HEK293 (cell line): ENCODE measurements at regions not wholly inside any gene's neighbourhood (a gene's known extent, or its start where the extent isn't known, plus 50 kb on each side); places are given as distances from the start of the nearest gene placed in this dataset.

Source experiments
- CTCF ChIA-PET: fragments of 350-600 bp; formaldehyde crosslinking; extraction: SDS; loops from one replicate; lab custom pipeline; 2021; ENCODE audit warnings: antibody characterized with exemption; lab: Yijun Ruan, JAX
- POLR2A ChIA-PET: fragments of 300-600 bp; formaldehyde crosslinking; extraction: SDS; loops from one replicate; lab custom pipeline; 2020; ENCODE audit warnings: antibody characterized with exemption, inconsistent platforms; lab: Yijun Ruan, JAX
- H3K27ac ChIP-seq: fragments of 200-500 bp; sonication (Bioruptor generic); 2 replicates; pipeline ENCODE4 v1.5.1; 2014; ENCODE audit warnings: low read depth, low read length, control low read depth, inconsistent platforms; ENCODE audit errors: extremely low read depth
- H3K36me3 ChIP-seq, 2 experiments: fragments of 200-500 bp in 1 of 2; sonication (Bioruptor generic) in 1 of 2; 1 replicate in 1 of 2; 2 replicates in 1 of 2; pipeline ENCODE4 v1.5.1; 2014 to 2017; ENCODE audit warnings: inconsistent platforms in 2 of 2, low read length in 2 of 2; ENCODE audit not compliant: control insufficient read depth in 2 of 2, insufficient read depth in 1 of 2
- H3K4me1 ChIP-seq: fragments of 200-500 bp; sonication (Bioruptor generic); 2 replicates; pipeline ENCODE4 v1.5.1; 2014; ENCODE audit warnings: mild to moderate bottlenecking, low read length, inconsistent platforms; ENCODE audit not compliant: control insufficient read depth, insufficient read depth
- H3K4me3 ChIP-seq: 2 replicates; pipeline ENCODE4 v1.5.1; 2011; ENCODE audit warnings: low read depth, mild to moderate bottlenecking, control low read depth, low read length, moderate library complexity
- H3K9me3 ChIP-seq: fragments of 200-500 bp; sonication (Bioruptor generic); 2 replicates; pipeline ENCODE4 v1.5.1; 2014; ENCODE audit warnings: low read depth, low read length, inconsistent platforms; ENCODE audit not compliant: control insufficient read depth, insufficient read depth
- ATF2 ChIP-seq: fragments of 450-650 bp; formaldehyde crosslinking; IDR thresholded peaks from 2 replicates; pipeline ENCODE4 v1.5.1; 2016; ENCODE audit warnings: missing biosample characterization, missing genetic modification characterization, low read depth
- CTCF ChIP-seq: fragments of 450-650 bp; formaldehyde crosslinking; IDR thresholded peaks from 2 replicates; pipeline ENCODE4 v1.5.1; 2016; ENCODE audit warnings: missing biosample characterization, missing genetic modification characterization
- EGR2 ChIP-seq: fragments of 450-650 bp; formaldehyde crosslinking; IDR thresholded peaks from 2 replicates; pipeline ENCODE4 v1.5.1; 2016; ENCODE audit warnings: low read depth, missing biosample characterization, missing genetic modification characterization
- HOXD13 ChIP-seq: sonication (generic); formaldehyde crosslinking; IDR thresholded peaks from 2 replicates; pipeline ENCODE4 v1.8.0; 2022; ENCODE audit warnings: missing genetic modification reagents, borderline replicate concordance
- KLF10 ChIP-seq: fragments of 450-650 bp; IDR thresholded peaks from 2 replicates; pipeline ENCODE4 v1.5.1; 2018; ENCODE audit warnings: missing biosample characterization, mild to moderate bottlenecking, missing genetic modification characterization
- KLF9 ChIP-seq: fragments of 450-650 bp; formaldehyde crosslinking; IDR thresholded peaks from 2 replicates; pipeline ENCODE4 v1.5.1; 2016; ENCODE audit warnings: missing biosample characterization, missing genetic modification characterization, low read depth
- SETDB1 ChIP-seq: IDR thresholded peaks from one replicate; pipeline ENCODE4 v1.6.1; 2017; ENCODE audit warnings: mild to moderate bottlenecking, low read length, moderate library complexity, mixed read lengths; ENCODE audit not compliant: insufficient read length
- SP3 ChIP-seq: fragments of 450-650 bp; formaldehyde crosslinking; IDR thresholded peaks from 2 replicates; pipeline ENCODE4 v1.5.1; 2016; ENCODE audit warnings: missing biosample characterization, missing genetic modification characterization
- TCF7L2 ChIP-seq: IDR thresholded peaks from 2 replicates; pipeline ENCODE4 v1.6.1; 2011; ENCODE audit warnings: low read depth, mild to moderate bottlenecking, inconsistent platforms, low read length, moderate library complexity, borderline replicate concordance
- ZBTB21 ChIP-seq: fragments of 450-650 bp; formaldehyde crosslinking; IDR thresholded peaks from 2 replicates; pipeline ENCODE4 v1.5.1; 2017; ENCODE audit warnings: missing biosample characterization, missing genetic modification characterization
- ZEB2 ChIP-seq: fragments of 450-650 bp; formaldehyde crosslinking; IDR thresholded peaks from 2 replicates; pipeline ENCODE4 v1.5.1; 2016; ENCODE audit warnings: missing biosample characterization, missing genetic modification characterization
- ZNF121 ChIP-seq: fragments of 450-650 bp; formaldehyde crosslinking; IDR thresholded peaks from 2 replicates; pipeline ENCODE4 v1.5.1; 2016; ENCODE audit warnings: missing biosample characterization, missing genetic modification characterization
- ZNF19 ChIP-seq: fragments of 450-650 bp; formaldehyde crosslinking; IDR thresholded peaks from 2 replicates; pipeline ENCODE4; 2016; ENCODE audit warnings: missing biosample characterization, missing genetic modification characterization, low read depth
- ZNF202 ChIP-seq: fragments of 450-650 bp; formaldehyde crosslinking; IDR thresholded peaks from 2 replicates; pipeline ENCODE4 v1.5.1; 2016; ENCODE audit warnings: missing biosample characterization, missing genetic modification characterization, borderline replicate concordance
- ZNF548 ChIP-seq: fragments of 450-650 bp; formaldehyde crosslinking; IDR thresholded peaks from 2 replicates; pipeline ENCODE4 v1.5.1; 2016; ENCODE audit warnings: missing biosample characterization, missing genetic modification characterization
- ZNF549 ChIP-seq: fragments of 450-650 bp; IDR thresholded peaks from 2 replicates; pipeline ENCODE4 v1.5.1; 2018; ENCODE audit warnings: missing biosample characterization, missing genetic modification characterization, mild to moderate bottlenecking, inconsistent platforms, moderate library complexity
- ZNF624 ChIP-seq: fragments of 450-650 bp; formaldehyde crosslinking; IDR thresholded peaks from 2 replicates; pipeline ENCODE4 v1.5.1; 2017; ENCODE audit warnings: missing biosample characterization, missing genetic modification characterization
- ZNF629 ChIP-seq: fragments of 450-650 bp; formaldehyde crosslinking; IDR thresholded peaks from 2 replicates; pipeline ENCODE4 v1.5.1; 2017; ENCODE audit warnings: missing biosample characterization, missing genetic modification characterization
- ZNF658 ChIP-seq: fragments of 450-650 bp; formaldehyde crosslinking; IDR thresholded peaks from 2 replicates; pipeline ENCODE4; 2016; ENCODE audit warnings: missing biosample characterization, missing genetic modification characterization
- ZNF664 ChIP-seq: fragments of 450-650 bp; formaldehyde crosslinking; IDR thresholded peaks from 2 replicates; pipeline ENCODE4 v1.5.1; 2016; ENCODE audit warnings: missing biosample characterization, missing genetic modification characterization
- ZNF701 ChIP-seq: fragments of 450-650 bp; formaldehyde crosslinking; IDR thresholded peaks from 2 replicates; pipeline ENCODE4 v1.5.1; 2016; ENCODE audit warnings: missing biosample characterization, missing genetic modification characterization
- ZNF707 ChIP-seq: fragments of 450-650 bp; formaldehyde crosslinking; IDR thresholded peaks from 2 replicates; pipeline ENCODE4 v1.5.1; 2016; ENCODE audit warnings: missing biosample characterization, missing genetic modification characterization
- ZNF777 ChIP-seq: fragments of 450-650 bp; formaldehyde crosslinking; IDR thresholded peaks from 2 replicates; pipeline ENCODE4 v1.5.1; 2017; ENCODE audit warnings: missing biosample characterization, missing genetic modification characterization, borderline replicate concordance
- ZNF785 ChIP-seq: fragments of 450-650 bp; formaldehyde crosslinking; IDR thresholded peaks from 2 replicates; pipeline ENCODE4 v1.5.1; 2016; ENCODE audit warnings: missing biosample characterization, missing genetic modification characterization

GRCh38 chr2:121099329-121100290 is 185.4 kb downstream of the TFCP2L1 start:
- Histone ChIP-seq H3K27ac (no peak overlapping the region), H3K9me3 (no peaks in the 10 kb centered on the region), H3K4me1 (no peaks in the 10 kb centered on the region), H3K4me3 (no peak overlapping the region)
- CTCF ChIA-PET = interaction anchor here (0.6 to 7.5 kb wide), 11 partner anchors 14 to 704 kb away, joined by 3 to 38 read pairs (median 4); no protein-coding TSS in a partner anchor
- POLR2A ChIA-PET = no interaction called here
- TF ChIP-seq KLF10 (tag by site-specific recombination) (no peak), CTCF (tag by site-specific recombination) (peak; percentile 54; the same call in 1 of the 2 replicates), HOXD13 (CRISPR knock-in tag) (no peak), ZNF549 (tag by site-specific recombination) (no peak), ZNF202 (tag by site-specific recombination) (no peak)
- TF ChIP-seq, all 188 proteins: peak for 1
- no peaks in the 10 kb centered on the region for H3K36me3 ChIP-seq

DNA sequence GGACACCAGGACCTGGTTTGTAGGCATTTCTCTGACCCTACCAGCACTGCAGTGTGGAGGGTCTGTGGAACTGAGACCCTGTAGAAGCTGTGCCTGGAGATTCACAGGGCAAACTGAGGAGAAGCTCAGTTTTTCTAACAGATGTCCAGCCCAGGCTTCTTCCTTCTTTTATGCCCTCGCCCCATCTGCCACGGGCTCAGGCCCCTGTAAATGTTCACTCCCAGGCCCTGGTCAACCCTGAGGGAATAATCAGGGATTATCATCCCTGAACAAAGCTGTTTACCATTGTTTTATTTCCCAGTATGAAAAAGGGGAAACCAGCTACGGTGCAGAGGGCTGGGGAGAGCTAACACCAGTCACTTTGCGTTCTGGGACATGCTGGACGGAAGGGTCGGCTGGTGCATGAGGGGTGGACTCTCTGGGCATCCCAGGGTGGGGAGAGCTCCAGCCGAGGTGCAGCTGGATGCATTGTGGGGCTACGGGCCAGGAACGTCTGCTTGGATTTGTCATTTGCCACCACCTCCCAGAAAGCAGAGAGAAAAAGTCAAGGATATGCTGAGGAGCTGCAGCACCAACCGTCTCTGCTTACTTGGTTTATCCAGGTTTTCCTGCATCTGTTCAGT is 183.8 kb downstream of the TFCP2L1 start:
- no peak overlapping the region for H3K4me3 ChIP-seq
- no peaks in the 10 kb centered on the region for H3K36me3 ChIP-seq
- no peaks in the 10 kb centered on the region for H3K4me1 ChIP-seq
- TF ChIP-seq ZNF548 (tag by site-specific recombination) (no peak), ZEB2 (tag by site-specific recombination) (no peak), ZNF701 (tag by site-specific recombination) (no peak), ZNF777 (tag by site-specific recombination) (no peak)
- H3K27ac ChIP-seq = no peak overlapping the region
- ChIA-PET POLR2A (no interaction called here), CTCF (interaction anchor here (0.6 to 7.5 kb wide), 6 partner anchors 10 to 514 kb away, joined by 3 to 38 read pairs (median 7); no protein-coding TSS in a partner anchor)
- no peaks in the 10 kb centered on the region for H3K9me3 ChIP-seq

DNA sequence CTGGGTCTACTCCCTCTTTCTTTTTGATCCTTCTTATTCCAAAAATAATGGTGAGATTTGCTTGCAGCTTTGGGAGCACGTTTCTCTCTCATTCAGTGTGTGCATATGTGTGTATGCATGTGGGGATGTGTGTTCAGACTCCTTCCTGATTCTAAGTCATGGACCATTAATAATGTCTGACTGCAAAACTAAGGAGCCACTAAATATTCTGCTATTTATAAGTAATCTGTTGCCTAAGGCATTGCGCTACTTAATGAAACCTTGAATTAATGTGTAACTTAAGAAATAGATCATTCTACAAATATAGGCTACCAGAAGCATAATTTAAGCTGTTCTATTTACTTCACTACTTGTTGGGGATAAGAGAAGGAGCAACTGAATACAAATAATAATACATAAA is 182.1 kb downstream of the TFCP2L1 start:
- CTCF ChIA-PET = interaction anchor here (1.5 to 7.5 kb wide), 3 partner anchors 12 to 254 kb away, joined by 7 to 38 read pairs (median 13); no protein-coding TSS in a partner anchor
- no peak for TF ChIP-seq ZNF707
- TF ChIP-seq, all 188 proteins: peak for 0
- Histone ChIP-seq H3K36me3 (no peaks in the 10 kb centered on the region), H3K27ac (no peak overlapping the region), H3K9me3 (no peaks in the 10 kb centered on the region), H3K4me3 (no peak overlapping the region), H3K4me1 (no peaks in the 10 kb centered on the region)
- POLR2A ChIA-PET = no interaction called here

GRCh38 chr2:121103960-121104359 is 181.0 kb downstream of the TFCP2L1 start:
- ChIA-PET POLR2A (no interaction called here), CTCF (interaction anchor here (2.2 to 7.5 kb wide), 3 partner anchors 9 to 253 kb away, joined by 12 to 38 read pairs (median 13); no protein-coding TSS in a partner anchor)
- Histone ChIP-seq H3K4me1 (no peaks in the 10 kb centered on the region), H3K4me3 (no peak overlapping the region), H3K9me3 (no peaks in the 10 kb centered on the region), H3K27ac (no peak overlapping the region), H3K36me3 (no peaks in the 10 kb centered on the region)
- TF ChIP-seq EGR2 (tag by site-specific recombination) = peak; percentile 72
- no peak for TF ChIP-seq TCF7L2
- TF ChIP-seq ZBTB21 (tag by site-specific recombination) = 0 out of 2 replicates have a peak, but pooled peaks have one; percentile 39
- TF ChIP-seq KLF9 (tag by site-specific recombination) = no peak
- no peak for TF ChIP-seq ZNF624 (tag by site-specific recombination)
- peak; percentile 45; the same call in 1 of the 2 replicates for TF ChIP-seq ATF2 (tag by site-specific recombination)
- peak; percentile 53; the same call in 1 of the 2 replicates for TF ChIP-seq ZNF629 (tag by site-specific recombination)
- no peak for TF ChIP-seq KLF10 (tag by site-specific recombination)
- no peak for TF ChIP-seq ZNF121 (tag by site-specific recombination)
- TF ChIP-seq ZNF664 = no peak
- no peak for TF ChIP-seq ZNF785 (tag by site-specific recombination)
- TF ChIP-seq ZNF658 (tag by site-specific recombination) = no peak
- TF ChIP-seq SP3 = no peak
- TF ChIP-seq ZNF19 (tag by site-specific recombination) = no peak
- no peak for TF ChIP-seq SETDB1
